ENCODE measurements at regions not wholly inside any gene's neighbourhood (a gene's known extent, or its start where the extent isn't known, plus 50 kb on each side); places are given as distances from the start of the nearest gene placed in this dataset.

DNA sequence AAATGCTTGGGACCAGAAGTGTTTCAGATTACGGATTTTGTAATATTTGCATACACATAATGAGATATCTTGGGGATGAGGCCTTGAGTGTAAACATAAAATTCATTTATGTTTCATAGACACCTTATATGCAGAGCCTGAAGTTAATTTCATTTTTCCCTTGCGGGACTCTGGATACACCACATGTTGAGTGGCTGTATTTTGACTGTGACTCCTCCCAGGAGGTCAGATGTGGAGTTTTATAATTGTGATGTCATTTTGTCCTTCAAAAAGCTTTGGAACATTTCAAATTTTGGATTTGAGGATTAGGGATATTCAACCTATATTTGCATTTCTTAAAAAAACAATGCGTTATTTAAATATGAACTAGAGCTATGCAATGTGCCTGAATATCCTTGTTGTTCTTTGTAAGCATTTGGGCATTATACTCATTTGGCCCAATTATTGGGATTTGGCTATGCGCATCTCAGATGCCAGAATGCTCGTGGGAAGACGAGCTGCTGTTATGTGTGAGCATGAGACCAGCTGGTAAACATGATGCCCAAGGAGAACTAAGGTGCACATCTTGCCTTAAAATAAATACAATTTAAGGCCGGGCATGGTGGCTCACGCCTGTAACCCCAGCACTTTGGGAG, 223.0 kb upstream of the STS start:
- TF ChIP-seq, protein P1, sequence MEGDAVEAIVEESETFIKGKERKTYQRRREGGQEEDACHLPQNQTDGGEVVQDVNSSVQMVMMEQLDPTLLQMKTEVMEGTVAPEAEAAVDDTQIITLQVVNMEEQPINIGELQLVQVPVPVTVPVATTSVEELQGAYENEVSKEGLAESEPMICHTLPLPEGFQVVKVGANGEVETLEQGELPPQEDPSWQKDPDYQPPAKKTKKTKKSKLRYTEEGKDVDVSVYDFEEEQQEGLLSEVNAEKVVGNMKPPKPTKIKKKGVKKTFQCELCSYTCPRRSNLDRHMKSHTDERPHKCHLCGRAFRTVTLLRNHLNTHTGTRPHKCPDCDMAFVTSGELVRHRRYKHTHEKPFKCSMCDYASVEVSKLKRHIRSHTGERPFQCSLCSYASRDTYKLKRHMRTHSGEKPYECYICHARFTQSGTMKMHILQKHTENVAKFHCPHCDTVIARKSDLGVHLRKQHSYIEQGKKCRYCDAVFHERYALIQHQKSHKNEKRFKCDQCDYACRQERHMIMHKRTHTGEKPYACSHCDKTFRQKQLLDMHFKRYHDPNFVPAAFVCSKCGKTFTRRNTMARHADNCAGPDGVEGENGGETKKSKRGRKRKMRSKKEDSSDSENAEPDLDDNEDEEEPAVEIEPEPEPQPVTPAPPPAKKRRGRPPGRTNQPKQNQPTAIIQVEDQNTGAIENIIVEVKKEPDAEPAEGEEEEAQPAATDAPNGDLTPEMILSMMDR (IDR thresholded peaks at IDR 0.05), result no peak
- no peak for TF ChIP-seq POLR2A (IDR thresholded peaks at IDR 0.05)

All from Peyer's patch (tissue), 4 donors.